Endothelial cell (in vitro differentiated cells): ENCODE measurements at regions not wholly inside any gene's neighbourhood (a gene's known extent, or its start where the extent isn't known, plus 50 kb on each side); places are given as distances from the start of the nearest gene placed in this dataset.

ENCODE experiments used
- DNase-seq: peaks from one replicate; pipeline ENCODE4 v3.0.0; 2021; ENCODE audit warnings: low spot score
- H3K27ac Mint-ChIP-seq: one replicate; pipeline ENCODE4 v1.8.0; 2021; ENCODE audit warnings: mixed read lengths, inconsistent platforms; ENCODE audit not compliant: unreplicated experiment
- H3K27me3 Mint-ChIP-seq: one replicate; pipeline ENCODE4 v1.8.0; 2021; ENCODE audit warnings: mild to moderate bottlenecking, moderate library complexity, mixed read lengths, inconsistent platforms; ENCODE audit not compliant: unreplicated experiment
- H3K36me3 Mint-ChIP-seq: one replicate; pipeline ENCODE4 v1.8.0; 2021; ENCODE audit warnings: mild to moderate bottlenecking, low read depth, mixed read lengths, inconsistent platforms; ENCODE audit not compliant: unreplicated experiment
- H3K4me1 Mint-ChIP-seq: one replicate; pipeline ENCODE4 v1.8.0; 2021; ENCODE audit warnings: mild to moderate bottlenecking, mixed read lengths, inconsistent platforms; ENCODE audit not compliant: unreplicated experiment
- H3K4me3 Mint-ChIP-seq: one replicate; pipeline ENCODE4 v1.8.0; 2021; ENCODE audit warnings: mild to moderate bottlenecking, mixed read lengths, inconsistent platforms; ENCODE audit not compliant: unreplicated experiment
- H3K9me3 Mint-ChIP-seq: one replicate; pipeline ENCODE4 v1.8.0; 2021; ENCODE audit warnings: mixed read lengths, inconsistent platforms; ENCODE audit not compliant: unreplicated experiment
- CTCF ChIP-seq: fragments of 200-600 bp; sonication (generic); IDR thresholded peaks from one replicate; pipeline ENCODE4 v1.5.0; 2021; ENCODE audit warnings: antibody characterized with exemption; ENCODE audit not compliant: unreplicated experiment

- Mint-ChIP-seq H3K36me3 (no peaks in the 10 kb centered on the region), H3K9me3 (peaks cover 4% of the 10 kb centered on the region), H3K4me3 (no peak overlapping the region), H3K27me3 (no peaks in the 10 kb centered on the region), H3K4me1 (peaks cover 22% of the 10 kb centered on the region), H3K27ac (no peak overlapping the region)
- DNase-seq: no peak
- TF ChIP-seq CTCF: no peak
These were observed 623.5 kb upstream of the TBL1XR1 start for GRCh38 chr3:177820683-177821316.

GRCh38 chr3:177822681-177823096 is 625.4 kb upstream of the TBL1XR1 start:
- no peaks in the 10 kb centered on the region for H3K9me3 Mint-ChIP-seq
- peaks cover 17% of the 10 kb centered on the region for H3K4me1 Mint-ChIP-seq
- H3K27me3 Mint-ChIP-seq: peaks cover 2% of the 10 kb centered on the region
- no peak for DNase-seq
- no peak overlapping the region for H3K27ac Mint-ChIP-seq
- H3K36me3 Mint-ChIP-seq: no peaks in the 10 kb centered on the region
- no peak overlapping the region for H3K4me3 Mint-ChIP-seq
- no peak for TF ChIP-seq CTCF

- H3K4me1 Mint-ChIP-seq: peaks cover 7% of the 10 kb centered on the region
- H3K9me3 Mint-ChIP-seq: no peaks in the 10 kb centered on the region
- H3K27ac Mint-ChIP-seq: no peak overlapping the region
These were observed 626.5 kb upstream of the TBL1XR1 start for GRCh38 chr3:177823701-177824189.

GRCh38 chr3:177824190-177824786 is 627.0 kb upstream of the TBL1XR1 start:
- TF ChIP-seq CTCF: no peak
- Mint-ChIP-seq H3K36me3 (no peaks in the 10 kb centered on the region), H3K27ac (no peak overlapping the region), H3K4me3 (no peak overlapping the region), H3K27me3 (peaks cover 2% of the 10 kb centered on the region), H3K9me3 (no peaks in the 10 kb centered on the region), H3K4me1 (peaks cover 4% of the 10 kb centered on the region)
- DNase-seq: no peak

More at GRCh38 chr3:177823701-177824189, 626.5 kb upstream of the TBL1XR1 start:
- TF ChIP-seq CTCF: no peak
- Mint-ChIP-seq H3K36me3 (no peaks in the 10 kb centered on the region), H3K4me3 (no peak overlapping the region), H3K27me3 (peaks cover 2% of the 10 kb centered on the region)
- no peak for DNase-seq

- H3K4me3 Mint-ChIP-seq: no peak overlapping the region
- no peak for DNase-seq
- TF ChIP-seq CTCF: no peak
- H3K27me3 Mint-ChIP-seq: peaks cover 2% of the 10 kb centered on the region
- H3K27ac Mint-ChIP-seq: no peak overlapping the region
- H3K4me1 Mint-ChIP-seq: peaks cover 4% of the 10 kb centered on the region
- no peaks in the 10 kb centered on the region for H3K9me3 Mint-ChIP-seq
- H3K36me3 Mint-ChIP-seq: no peaks in the 10 kb centered on the region
These were observed 627.6 kb upstream of the TBL1XR1 start for GRCh38 chr3:177824841-177825240.
